Peyer's patch (tissue), 4 donors: ENCODE measurements at regions not wholly inside any gene's neighbourhood (a gene's known extent, or its start where the extent isn't known, plus 50 kb on each side); places are given as distances from the start of the nearest gene placed in this dataset.

Experiments
- POLR2A ChIP-seq, 2 donors: fragments of 450-650 bp; IDR thresholded peaks; one replicate each; pipeline ENCODE4 v1.5.1; 2017; ENCODE audit warnings: antibody characterized with exemption in 2 of 2, mild to moderate bottlenecking in 2 of 2, moderate library complexity in 2 of 2
- TF ChIP-seq, protein P1 (sequence below), 6 experiments: fragments of 450-650 bp in 4 of 6; fragments of 200-600 bp in 2 of 6; sonication (generic) in 1 of 6; IDR thresholded peaks; one replicate each; pipeline ENCODE4 v1.5.1; 2017 to 2019; ENCODE audit warnings: antibody characterized with exemption in 6 of 6, mild to moderate bottlenecking in 3 of 6, moderate library complexity in 1 of 6

GRCh38 chr13:106232681-106233080 lies 302.8 kb downstream of the EFNB2 start:
- TF ChIP-seq, protein P1, sequence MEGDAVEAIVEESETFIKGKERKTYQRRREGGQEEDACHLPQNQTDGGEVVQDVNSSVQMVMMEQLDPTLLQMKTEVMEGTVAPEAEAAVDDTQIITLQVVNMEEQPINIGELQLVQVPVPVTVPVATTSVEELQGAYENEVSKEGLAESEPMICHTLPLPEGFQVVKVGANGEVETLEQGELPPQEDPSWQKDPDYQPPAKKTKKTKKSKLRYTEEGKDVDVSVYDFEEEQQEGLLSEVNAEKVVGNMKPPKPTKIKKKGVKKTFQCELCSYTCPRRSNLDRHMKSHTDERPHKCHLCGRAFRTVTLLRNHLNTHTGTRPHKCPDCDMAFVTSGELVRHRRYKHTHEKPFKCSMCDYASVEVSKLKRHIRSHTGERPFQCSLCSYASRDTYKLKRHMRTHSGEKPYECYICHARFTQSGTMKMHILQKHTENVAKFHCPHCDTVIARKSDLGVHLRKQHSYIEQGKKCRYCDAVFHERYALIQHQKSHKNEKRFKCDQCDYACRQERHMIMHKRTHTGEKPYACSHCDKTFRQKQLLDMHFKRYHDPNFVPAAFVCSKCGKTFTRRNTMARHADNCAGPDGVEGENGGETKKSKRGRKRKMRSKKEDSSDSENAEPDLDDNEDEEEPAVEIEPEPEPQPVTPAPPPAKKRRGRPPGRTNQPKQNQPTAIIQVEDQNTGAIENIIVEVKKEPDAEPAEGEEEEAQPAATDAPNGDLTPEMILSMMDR (IDR thresholded peaks at IDR 0.05) = no peak
- TF ChIP-seq POLR2A (IDR thresholded peaks at IDR 0.05) = no peak
